HL-60 (cell line): ENCODE measurements at regions not wholly inside any gene's neighbourhood (a gene's known extent, or its start where the extent isn't known, plus 50 kb on each side); places are given as distances from the start of the nearest gene placed in this dataset.

Experiments
- GABPA ChIP-seq: IDR thresholded peaks from 2 replicates; pipeline ENCODE4 v1.6.1; 2012; ENCODE audit warnings: low read depth
- TF ChIP-seq, protein P1 (sequence below): IDR thresholded peaks from one replicate; pipeline ENCODE4 v1.5.1; 2011; ENCODE audit warnings: low read length, control low read depth, inconsistent platforms; ENCODE audit not compliant: insufficient read depth

DNA sequence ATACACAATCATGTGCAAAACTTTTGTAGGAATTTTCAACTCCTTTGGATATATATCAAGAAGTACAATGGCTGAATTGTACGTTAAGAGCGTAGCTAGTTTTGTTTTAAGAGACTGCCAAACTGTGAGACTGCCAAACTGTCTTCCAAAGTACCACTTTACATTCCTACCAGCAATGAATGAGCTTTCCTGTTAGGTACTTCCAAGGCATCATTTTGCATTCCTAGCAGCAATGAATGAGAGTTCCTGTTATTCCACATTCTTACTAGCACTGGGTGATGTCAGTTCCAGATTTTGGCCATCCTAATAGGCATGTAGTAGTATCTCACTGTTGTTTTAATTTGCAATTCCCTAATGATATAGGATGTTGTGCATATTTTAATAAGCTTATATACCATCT lies 219.3 kb downstream of the KCNN2 start:
- TF ChIP-seq, protein P1, sequence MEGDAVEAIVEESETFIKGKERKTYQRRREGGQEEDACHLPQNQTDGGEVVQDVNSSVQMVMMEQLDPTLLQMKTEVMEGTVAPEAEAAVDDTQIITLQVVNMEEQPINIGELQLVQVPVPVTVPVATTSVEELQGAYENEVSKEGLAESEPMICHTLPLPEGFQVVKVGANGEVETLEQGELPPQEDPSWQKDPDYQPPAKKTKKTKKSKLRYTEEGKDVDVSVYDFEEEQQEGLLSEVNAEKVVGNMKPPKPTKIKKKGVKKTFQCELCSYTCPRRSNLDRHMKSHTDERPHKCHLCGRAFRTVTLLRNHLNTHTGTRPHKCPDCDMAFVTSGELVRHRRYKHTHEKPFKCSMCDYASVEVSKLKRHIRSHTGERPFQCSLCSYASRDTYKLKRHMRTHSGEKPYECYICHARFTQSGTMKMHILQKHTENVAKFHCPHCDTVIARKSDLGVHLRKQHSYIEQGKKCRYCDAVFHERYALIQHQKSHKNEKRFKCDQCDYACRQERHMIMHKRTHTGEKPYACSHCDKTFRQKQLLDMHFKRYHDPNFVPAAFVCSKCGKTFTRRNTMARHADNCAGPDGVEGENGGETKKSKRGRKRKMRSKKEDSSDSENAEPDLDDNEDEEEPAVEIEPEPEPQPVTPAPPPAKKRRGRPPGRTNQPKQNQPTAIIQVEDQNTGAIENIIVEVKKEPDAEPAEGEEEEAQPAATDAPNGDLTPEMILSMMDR: no peak
- no peak for TF ChIP-seq GABPA
